ENCODE measurements at regions not wholly inside any gene's neighbourhood (a gene's known extent, or its start where the extent isn't known, plus 50 kb on each side); places are given as distances from the start of the nearest gene placed in this dataset.

GRCh38 chr17:20774472-20775135, 195.1 kb downstream of the CDRT15L2 start (continued):
- TF ChIP-seq ATF6 (CRISPR knock-in tag; IDR thresholded peaks at IDR 0.05) (no peak), NR2C2 (CRISPR knock-in tag; IDR thresholded peaks at IDR 0.05) (no peak), PRRX2 (CRISPR knock-in tag; IDR thresholded peaks at IDR 0.05) (no peak), GABPB1 (CRISPR knock-in tag; IDR thresholded peaks at IDR 0.05) (no peak), ZNF121 (CRISPR knock-in tag; IDR thresholded peaks at IDR 0.05) (no peak), ZBTB43 (CRISPR knock-in tag; IDR thresholded peaks at IDR 0.05) (no peak), HMGA2 (CRISPR knock-in tag; IDR thresholded peaks at IDR 0.05) (no peak), ZNF396 (CRISPR knock-in tag; IDR thresholded peaks at IDR 0.05; ENCODE audit: borderline replicate concordance) (no peak), CREM (CRISPR knock-in tag; IDR thresholded peaks at IDR 0.05) (no peak), HMGXB4 (CRISPR knock-in tag; IDR thresholded peaks at IDR 0.05) (no peak), ELF4 (CRISPR knock-in tag; IDR thresholded peaks at IDR 0.05; ENCODE audit: low read depth) (no peak)

GRCh38 chr17:20775331-20775730, 195.8 kb downstream of the CDRT15L2 start:
- POLR2A ChIA-PET, result no interaction called here
- ATAC-seq (no peak), DNase-seq (ENCODE audit: low spot score) (no peak)
- no peak overlapping the region for H3K27ac Mint-ChIP-seq
- H3K4me3 Mint-ChIP-seq, result no peak overlapping the region
- 0 out of 2 replicates have a peak, but pooled peaks cover 4% of the 10 kb centered on the region for H3K9me3 Mint-ChIP-seq
- no peaks in the 10 kb centered on the region for H3K4me1 Mint-ChIP-seq
- no peaks in the 10 kb centered on the region for H3K27me3 Mint-ChIP-seq (ENCODE audit: low read depth)
- no peaks in the 10 kb centered on the region for H3K36me3 Mint-ChIP-seq
- no peak for TF ChIP-seq FOXP4 (CRISPR knock-in tag; IDR thresholded peaks at IDR 0.05)
- TF ChIP-seq IRF1 (CRISPR knock-in tag; IDR thresholded peaks at IDR 0.05), result no peak
- TF ChIP-seq ZSCAN18 (CRISPR knock-in tag; IDR thresholded peaks at IDR 0.05), result no peak
- CTCF ChIA-PET, result no interaction called here

GRCh38 chr17:20779521-20779920, 200.0 kb downstream of the CDRT15L2 start:
- H3K9me3 Mint-ChIP-seq, result 0 out of 2 replicates have a peak, but pooled peaks cover 4% of the 10 kb centered on the region
- ChIA-PET POLR2A (no interaction called here), CTCF (no interaction called here)
- no peaks in the 10 kb centered on the region for H3K36me3 Mint-ChIP-seq
- peaks cover 2% of the 10 kb centered on the region; the same call in 1 of the 2 replicates for H3K27me3 Mint-ChIP-seq (ENCODE audit: low read depth)
- H3K4me1 Mint-ChIP-seq, result no peaks in the 10 kb centered on the region
- H3K27ac Mint-ChIP-seq, result no peak overlapping the region
- no peak overlapping the region for H3K4me3 Mint-ChIP-seq
- no peak for ATAC-seq
- DNase-seq (ENCODE audit: low spot score), result no peak
- no peak for TF ChIP-seq SOX15 (CRISPR knock-in tag; IDR thresholded peaks at IDR 0.05)
- TF ChIP-seq ZNF512 (CRISPR knock-in tag; IDR thresholded peaks at IDR 0.05; ENCODE audit: borderline replicate concordance), result no peak
- TF ChIP-seq SP1 (CRISPR knock-in tag; conservative IDR thresholded peaks at IDR 0.05), result no peak
- TF ChIP-seq EMX1 (CRISPR knock-in tag; IDR thresholded peaks at IDR 0.05), result no peak
- TF ChIP-seq PRDM15 (CRISPR knock-in tag; IDR thresholded peaks at IDR 0.05), result no peak
